NCI-H526 treated with DMSO at 0.1 percent for 48 hours (cell line): ENCODE measurements at regions not wholly inside any gene's neighbourhood (a gene's known extent, or its start where the extent isn't known, plus 50 kb on each side); places are given as distances from the start of the nearest gene placed in this dataset.

Source experiments
- DNase-seq: peaks from one replicate; lab custom pipeline; 2025; lab: John Stamatoyannopoulos, UW

DNA sequence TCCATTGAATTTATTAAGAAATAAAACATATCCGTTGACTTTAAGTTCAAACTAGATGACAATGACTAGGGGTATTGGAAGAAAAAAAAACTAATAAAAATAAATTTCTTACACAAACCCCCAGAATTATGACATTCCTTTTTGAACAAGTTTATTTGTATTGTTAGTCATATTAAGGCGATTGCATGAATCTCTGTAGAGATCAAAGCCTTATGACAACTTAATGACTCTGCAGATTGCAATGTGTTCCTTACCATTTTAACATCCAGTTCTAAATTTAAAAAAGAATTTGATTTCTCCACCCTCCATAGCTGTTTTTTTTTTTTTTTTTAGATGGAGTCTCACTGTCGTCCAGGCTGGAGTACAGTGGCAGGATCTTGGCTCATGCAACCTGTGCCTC is 189.8 kb upstream of the CEP162 start:
- DNase-seq = no peak

DNA sequence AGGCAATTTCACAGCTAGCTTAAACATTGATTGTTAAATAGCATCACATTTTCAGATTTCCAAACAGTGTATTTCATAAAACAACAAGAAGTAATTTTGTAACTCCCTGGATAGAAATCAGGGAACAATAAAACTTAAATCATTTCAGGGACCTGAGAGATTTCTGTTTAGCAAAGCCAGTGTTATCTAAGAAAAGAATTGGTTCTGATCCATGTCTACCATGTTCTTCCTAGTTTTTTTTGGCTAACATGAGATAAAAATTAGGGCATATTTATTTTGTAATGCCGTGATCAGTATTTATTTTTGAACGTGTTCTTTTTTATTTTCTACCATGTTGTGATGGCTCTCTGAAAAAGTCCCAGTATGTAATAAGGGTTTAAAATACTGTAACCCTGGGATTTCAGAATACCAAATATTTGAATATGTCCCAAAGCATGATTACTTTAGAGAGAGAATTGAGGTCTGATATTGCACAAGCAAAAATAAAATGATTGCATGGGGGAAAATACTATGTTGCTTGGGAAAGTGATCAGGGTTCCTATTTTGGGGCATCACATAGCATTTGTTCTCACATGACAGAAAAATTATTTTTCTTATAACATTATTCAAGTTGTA is 188.7 kb upstream of the CEP162 start:
- DNase-seq = no peak

DNA sequence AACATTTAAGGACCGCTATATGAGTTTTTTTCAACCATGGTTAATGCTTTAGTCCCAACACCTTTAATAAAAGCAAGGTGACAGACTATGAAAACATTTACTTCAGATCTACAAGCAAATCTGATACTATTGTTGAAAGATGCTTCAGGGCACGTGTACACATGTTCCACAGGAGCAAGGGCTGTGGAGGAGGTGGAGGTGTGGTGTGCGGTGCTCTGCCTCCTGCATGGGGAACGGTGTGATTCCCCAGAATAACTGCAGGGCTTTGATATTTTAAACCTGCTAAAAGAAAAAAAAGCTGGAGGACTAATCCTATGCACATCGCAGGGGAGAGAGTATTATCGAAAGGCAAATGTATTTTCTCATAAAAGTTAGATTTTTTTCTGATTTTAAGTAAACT is 188.1 kb upstream of the CEP162 start:
- no peak for DNase-seq

DNA sequence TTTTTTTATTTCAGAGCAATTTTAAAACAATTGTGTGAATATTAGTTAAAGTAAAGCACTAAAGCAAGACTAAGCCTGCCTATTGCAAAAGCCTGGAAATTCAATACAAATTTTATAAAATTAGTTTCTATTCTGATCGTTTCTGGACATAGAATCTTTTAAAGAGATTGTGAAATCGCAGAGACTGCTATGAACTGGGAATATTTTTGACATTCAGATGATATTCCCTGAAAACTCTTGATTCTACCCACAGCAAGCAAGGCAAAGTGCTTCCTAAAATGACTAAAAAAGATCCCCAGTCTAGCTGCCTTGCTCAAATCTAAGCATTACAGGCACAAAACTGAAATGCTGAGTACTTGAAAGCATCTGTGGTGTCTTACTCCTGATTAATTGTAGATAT is 187.6 kb upstream of the CEP162 start:
- no peak for DNase-seq

DNA sequence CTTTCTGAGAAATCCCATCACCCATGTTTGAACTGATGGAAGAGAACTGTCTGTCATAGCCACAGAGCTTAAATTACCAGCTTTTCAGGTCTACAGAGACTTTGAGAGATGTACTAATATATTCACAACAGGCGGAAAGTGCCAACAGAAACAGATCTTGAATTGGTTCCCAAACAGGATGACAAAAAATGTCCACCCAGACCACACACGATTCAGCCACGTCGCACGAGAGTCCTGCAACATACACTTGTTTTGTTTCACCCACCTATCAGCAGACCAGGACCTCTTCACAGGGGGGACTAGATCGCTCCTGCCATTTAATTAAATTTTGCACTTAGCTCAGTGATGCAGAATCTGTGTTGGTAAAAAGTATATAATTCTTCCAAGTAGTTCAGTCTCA is 187.1 kb upstream of the CEP162 start:
- DNase-seq = no peak

DNA sequence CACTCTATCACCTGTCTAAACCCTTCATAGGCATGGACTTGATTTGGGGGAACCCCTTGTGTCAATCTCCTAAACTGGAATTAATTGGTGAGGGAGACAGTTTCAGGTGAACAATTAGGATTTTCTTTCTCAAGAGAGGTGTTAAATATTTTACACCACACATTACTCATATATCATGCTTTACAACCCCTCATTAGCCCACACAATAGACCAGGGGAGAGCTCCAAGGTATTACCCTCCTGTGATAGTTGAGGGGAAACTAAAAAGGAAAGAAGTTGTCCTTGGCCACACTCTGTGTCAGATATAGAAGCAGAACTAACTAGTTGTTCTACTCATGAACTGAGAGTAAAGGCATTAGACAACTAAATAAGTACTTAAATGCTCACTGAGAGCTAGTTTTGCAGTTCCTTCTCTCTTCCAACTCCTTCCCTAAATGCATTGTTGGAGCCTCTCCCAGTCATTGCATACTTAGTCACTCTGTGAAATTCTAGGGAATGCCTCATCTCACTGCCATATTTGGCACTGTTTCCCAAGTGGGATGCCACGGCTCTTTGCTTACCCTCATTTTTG is 183.7 kb upstream of the CEP162 start:
- no peak for DNase-seq

DNA sequence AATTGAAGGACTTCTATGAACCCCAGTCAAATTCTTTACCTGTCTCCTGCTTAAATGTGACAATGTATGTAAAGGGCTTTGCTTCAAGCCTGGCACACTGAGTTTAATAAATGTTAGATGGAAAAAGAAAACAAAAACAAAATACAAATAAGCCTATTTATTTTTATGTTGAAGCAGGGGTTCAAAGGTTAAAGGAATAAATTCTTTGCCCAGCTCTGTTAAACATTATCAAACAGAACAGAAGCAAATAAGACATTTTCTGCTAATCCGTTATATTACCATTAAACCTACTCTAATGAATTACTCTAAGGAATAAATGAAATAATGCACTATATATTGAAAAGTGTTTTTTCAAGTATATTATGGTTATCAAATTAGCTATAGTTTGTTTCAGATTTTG is 182.5 kb upstream of the CEP162 start:
- DNase-seq = no peak

DNA sequence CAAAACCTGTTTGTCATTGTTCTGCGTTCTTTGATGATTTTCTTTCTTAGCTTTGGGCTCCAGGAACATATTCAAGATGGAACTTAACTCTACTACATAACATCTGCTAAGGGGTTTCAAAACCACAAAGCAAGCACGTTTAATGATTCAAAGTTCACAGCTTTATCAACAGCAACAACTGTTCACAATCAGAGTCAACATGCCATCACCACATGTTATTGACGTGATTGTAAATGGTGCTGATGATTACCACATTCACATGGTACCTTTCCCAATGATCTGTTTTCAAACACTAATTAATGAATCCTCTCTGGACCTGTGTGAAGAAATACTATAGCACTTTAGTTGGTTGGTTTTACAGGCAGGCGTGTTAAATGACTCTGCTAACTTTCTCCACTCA is 180.6 kb upstream of the CEP162 start:
- DNase-seq = no peak

DNA sequence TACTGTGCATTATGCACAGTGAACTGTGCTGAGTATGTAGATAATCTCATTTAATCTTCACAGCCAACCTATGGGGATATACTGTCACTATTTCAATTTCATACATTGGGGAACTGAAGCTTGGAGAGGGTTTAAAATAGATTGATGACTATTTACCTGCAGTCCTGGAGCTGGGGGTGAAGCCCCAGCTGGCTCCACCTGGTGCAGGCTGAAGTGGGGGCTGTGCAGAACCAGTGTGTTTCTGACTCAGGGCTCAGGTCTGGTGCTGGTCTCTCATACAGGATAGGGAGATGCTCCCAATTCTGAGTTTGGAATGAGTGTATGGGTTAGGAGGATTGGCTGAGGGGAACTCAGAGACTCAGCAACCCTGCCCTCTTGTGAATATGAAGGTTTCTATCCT is 176.1 kb upstream of the CEP162 start:
- no peak for DNase-seq

DNA sequence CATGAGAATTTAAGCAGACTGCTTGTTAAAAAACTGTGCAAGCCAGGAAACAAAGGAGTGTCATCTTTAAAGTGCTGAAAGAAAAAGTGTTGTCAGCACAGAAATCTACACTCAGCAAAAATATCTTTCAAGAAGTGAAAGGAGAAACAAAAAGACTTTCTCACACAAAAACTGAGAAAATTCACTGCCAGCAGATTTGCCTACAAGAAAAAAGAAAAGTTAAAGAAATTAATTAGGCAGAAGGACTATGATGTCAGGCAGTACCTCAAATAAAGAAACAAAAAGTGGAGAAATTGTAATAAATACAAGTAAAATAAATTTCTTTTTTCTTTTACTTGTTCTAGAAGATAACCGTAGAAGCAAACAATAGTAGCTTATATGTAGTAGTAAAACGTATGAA is 171.6 kb upstream of the CEP162 start:
- no peak for DNase-seq

DNA sequence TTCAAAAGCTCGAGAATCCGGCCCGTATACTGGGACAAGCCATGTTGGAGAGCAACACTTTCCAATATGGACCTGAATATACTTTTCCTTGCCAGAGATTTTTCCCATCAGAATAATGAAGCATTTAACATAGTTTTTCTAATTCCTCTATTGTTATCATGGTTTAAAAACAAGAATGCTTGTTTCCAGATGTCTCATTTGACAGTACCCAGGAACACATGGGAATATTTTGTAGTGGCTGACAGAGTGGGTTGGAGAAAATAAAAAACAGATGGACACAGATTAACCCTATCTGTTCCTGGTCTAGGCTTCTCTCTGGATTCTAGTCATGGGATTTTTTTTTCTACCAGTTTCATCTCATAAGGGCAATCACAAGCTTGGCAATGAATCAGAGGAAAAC is 164.8 kb upstream of the CEP162 start:
- DNase-seq = no peak

DNA sequence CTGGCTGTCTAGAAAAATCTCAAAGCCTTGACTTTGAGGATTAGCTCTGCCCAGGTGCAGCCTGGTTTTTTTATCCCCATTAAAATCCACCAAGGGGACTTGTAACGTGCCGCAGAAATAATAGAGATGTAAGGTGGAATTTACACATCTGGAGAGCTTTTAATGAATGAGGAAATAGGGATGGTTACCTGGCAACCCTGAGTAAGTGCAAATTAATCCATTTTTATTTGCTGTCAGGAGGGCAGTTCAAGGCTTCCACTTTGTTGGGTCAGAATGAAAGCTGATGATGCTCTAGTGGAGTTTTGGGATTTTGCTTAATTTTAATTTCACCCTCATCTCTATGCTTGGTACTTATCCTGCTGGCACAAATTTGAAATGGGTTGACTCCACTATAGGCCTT is 163.4 kb upstream of the CEP162 start:
- no peak for DNase-seq

DNA sequence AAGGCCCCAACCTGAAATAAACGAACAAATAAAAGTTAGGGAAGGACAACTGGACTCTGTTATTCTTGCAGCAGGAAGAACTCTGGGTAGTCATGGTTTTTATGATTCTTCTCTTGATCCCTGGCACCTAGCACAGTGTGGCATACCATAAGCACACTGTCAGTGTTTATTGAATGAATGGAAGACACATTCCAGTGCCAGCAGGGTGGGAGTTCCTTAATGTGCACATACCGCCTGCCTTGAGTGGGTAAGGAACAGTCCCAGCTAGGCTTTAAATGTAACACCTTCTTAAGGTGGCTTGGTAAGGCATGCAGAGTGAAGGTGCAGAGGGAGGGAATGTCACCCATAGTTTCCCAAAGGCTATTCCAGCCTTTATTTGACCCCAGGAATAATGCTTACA is 162.9 kb upstream of the CEP162 start:
- no peak for DNase-seq

DNA sequence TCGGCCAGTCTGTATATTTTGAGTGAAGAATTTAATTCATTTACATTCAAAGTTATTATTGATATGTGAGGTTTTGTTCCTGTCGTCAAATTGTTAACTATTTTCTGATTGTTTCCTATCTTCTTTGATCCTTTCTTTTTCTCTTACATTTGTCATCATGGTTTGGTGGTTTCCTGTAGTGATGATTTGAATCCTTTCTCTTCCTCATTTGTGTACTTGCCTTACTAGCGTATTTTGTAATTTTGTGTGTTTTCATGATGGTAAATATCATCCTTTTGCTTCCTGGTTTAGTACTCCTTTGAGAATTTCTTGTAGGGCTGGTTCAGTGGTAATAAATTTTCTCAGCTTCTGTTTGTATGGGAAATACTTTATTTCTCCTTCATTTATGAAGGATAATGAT is 151.7 kb upstream of the CEP162 start:
- no peak for DNase-seq

DNA sequence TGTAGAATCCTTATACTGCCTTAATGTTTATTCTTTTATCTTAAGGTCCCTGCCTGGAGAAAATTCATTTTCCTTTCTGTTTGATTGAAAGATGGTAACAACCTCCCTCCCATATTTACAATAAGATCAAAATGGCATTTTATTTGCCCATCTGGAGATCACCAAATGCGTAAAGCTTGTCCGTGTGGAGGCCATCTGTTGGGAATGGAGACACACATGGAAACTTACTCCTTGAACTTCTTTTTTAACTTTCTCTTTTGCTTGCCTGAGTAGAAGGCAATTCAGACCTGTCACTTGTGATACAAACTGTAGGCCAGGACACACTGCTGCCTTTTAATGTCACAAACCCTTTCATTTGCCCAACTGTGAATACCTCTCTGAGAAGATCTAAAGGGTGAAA is 144.8 kb upstream of the CEP162 start:
- no peak for DNase-seq

DNA sequence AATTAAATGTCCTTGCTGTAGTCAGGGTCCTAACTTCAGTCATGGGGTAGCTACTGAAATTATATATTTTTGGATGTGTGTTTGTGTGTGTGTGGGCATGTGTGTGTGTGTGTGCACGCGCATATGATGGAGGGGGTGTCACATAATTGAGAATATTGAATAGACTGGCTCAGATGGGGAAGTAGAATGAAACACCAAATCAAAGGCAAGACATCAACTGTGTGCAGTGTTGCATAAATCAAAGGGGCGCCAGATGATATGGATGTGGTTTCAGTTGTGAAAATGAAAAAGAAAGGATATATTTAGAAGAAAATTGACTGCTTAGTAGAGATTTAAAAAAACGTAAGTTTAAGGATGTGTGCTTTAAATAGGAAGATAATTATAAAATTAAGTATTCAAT is 144.2 kb upstream of the CEP162 start:
- no peak for DNase-seq

DNA sequence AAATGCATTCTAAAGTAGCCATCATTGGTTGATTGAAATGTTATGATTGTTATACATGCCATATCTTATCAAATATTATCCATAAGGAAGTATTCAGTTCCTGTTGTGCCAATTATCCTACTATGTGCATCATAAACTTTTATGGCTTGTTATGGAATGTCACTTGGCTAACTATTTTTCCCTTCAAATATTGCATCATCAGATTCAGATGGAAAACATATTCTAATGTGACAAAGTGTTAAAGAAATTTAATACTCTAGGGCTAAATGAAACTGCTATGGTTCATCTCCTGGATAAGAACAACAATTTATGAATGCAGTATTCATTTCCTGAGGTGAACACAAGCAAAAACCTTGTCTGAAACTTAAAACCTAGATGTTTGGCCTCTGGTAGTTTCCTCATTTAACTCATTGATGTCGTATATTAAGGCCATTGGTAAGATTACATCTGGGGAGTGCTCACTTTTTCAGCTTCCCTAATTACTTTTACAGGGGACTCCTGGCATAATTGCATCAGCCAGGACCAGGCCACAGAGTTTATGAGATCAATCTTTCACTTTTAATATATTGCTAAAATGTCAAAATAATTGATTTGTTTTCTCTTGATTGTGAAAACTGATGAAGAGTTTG is 134.9 kb upstream of the CEP162 start:
- no peak for DNase-seq

DNA sequence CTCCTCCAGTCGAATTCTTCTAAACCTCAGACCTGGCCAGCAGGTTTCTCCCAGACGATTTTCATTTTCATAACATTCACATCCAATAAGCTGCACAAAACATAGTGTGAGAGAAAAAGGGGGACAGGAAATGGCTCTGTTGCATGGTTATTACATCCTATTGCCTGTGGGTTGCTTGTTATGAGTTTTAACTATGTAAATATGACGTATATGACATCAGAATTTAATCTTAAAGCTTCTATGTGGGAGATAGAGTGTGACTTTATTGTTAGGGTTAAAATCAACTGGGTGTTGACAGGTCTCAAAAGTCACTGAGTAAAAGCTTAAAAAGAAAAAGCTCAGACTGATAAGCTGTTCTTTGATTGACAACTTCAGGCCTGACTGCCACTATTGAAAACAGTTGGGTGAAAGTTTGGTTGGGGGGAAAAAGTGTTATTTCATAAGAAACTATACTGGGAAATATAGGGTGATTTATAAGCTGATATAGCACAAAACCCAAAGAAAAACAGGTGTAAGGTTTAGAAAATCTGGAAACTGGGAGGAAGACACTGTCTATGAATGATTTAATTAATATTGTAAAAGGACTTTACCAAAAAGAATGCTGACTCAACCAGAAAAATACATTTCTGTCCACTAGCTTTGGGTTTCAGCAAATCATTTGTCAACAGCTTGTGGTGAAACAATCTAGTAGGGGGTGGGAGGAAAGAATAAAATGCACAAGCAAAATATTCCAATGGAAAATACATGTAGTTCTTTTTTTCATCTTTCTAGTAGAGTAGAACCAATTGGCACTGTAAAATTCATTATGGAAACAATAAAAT is 134.1 kb upstream of the CEP162 start:
- no peak for DNase-seq

DNA sequence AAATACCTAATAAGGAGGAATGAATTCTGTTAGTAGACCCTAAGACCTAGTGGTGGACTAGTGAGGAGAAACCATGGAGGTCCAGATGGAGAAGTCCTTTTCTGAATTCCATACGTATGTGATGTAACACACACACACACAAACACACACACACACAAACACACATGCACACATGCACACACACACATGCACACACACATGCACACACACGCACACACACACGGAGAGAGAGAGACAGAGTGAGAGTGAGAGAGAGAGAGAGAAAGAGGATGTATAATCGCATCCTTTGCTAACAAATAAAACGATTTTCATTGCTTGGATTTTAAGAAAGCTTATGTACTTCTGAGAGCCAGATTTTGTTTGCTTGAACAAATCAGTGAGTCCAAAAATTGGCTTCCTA is 132.6 kb upstream of the CEP162 start:
- DNase-seq = no peak

DNA sequence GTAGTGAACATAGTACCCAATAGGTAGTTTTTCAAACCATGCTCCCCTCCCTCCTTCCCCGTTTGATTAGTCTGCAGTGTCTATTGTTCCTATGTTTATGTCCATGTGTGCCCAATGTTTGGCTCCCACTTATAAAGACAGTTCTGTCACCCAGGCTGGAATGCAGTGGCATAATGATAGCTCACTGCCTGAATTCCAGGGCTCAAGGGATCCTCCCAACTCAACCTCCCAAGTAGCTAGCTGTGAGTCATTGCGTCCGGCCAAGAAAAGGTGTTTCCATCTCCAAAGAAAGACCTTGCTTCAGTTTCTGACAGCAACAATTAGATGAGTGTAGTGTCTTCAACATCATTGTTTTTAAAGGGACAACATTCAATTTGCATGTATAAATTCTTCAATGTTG is 131.1 kb upstream of the CEP162 start:
- no peak for DNase-seq

DNA sequence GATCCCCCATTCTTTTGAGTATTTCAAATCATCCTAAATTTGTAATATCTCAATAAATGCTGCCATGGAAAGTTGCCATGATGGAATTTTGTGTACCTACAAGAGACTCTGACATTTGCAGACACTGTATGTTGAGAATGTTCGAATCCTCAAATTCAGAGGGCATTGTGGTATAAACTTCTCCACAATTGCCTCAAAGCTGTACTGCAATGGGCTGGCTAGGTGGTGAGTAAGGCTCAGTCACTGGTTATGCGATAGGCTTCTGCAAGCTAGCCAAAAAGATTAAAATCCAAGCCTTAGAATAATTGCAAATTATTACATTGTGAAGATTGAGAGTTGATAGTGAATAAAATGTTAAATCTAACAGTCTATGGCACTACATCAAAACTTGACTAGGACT is 130.2 kb upstream of the CEP162 start:
- DNase-seq = no peak

DNA sequence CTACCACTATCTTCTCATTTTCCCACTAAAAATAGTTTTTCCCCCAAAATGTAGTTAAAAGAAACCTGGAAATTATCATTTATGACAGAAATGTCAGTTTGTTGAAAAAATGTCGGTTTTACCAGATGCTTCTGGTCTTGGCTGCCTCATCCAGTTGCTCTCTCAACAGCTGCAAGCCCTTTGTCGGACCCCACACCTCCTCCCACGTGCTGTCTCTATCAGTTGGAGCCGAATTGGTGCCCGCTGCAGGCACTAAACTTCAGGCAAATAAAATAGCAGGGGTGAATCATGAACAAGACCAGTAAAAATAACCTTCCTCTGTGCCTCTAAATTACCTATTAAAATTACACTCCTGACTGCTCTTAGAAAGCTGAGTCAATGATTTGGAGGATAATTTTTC is 129.5 kb upstream of the CEP162 start:
- DNase-seq = no peak
